Iris pigment epithelial cell (primary cell): ENCODE measurements at regions not wholly inside any gene's neighbourhood (a gene's known extent, or its start where the extent isn't known, plus 50 kb on each side); places are given as distances from the start of the nearest gene placed in this dataset.
A peak's percentile ranks its signal among the peaks of the same experiment; 100 is the strongest.
"Not testable (repeated sequence)": the region's sequence is repeated elsewhere in the genome, so short reads cannot be mapped to it uniquely, and the experiment has no call there.

Source experiments
- DNase-seq: peaks from one replicate; pipeline ENCODE4 v3.0.0-alpha.2; 2011; ENCODE audit warnings: low read depth

DNA sequence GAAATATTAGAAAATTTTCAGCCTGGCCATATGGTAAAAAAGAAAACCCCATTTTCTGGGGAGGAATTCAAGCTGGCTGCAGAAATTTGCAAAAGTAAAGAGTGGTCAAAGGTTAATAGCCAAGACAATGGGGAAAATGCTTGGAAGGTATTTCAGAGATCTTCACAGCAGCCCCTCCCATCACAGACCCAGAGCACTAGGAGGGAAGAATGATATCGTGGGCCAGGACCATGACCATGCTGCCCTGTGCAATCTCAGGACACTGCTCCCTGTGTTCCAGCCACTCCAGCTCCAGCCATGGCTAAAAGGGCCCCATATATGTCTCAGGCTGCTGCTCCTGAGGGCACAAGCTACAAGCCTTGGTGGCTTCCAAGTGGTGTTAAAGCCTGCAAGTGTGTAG, 93.9 kb upstream of the AGAP1 start:
- DNase-seq: no peak

DNA sequence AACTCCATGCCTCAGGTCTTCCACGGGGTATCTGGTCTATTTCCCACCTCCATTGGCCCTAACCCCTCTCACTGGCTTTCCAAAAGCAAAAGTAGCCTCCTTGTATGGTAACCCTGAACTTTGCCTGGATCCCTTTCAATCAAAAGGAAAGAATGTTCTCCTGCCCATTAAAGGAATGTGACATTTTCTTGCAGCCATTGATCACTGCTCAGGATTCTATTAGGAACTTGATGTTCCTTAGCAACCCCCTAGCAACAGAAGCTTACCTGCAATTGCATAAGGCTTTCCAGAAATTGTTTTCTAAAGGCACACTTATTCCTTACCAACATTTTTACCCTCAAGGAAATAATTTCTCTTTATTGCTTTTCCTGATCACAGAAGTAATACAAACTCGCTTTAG, 91.4 kb upstream of the AGAP1 start:
- DNase-seq: no peak

DNA sequence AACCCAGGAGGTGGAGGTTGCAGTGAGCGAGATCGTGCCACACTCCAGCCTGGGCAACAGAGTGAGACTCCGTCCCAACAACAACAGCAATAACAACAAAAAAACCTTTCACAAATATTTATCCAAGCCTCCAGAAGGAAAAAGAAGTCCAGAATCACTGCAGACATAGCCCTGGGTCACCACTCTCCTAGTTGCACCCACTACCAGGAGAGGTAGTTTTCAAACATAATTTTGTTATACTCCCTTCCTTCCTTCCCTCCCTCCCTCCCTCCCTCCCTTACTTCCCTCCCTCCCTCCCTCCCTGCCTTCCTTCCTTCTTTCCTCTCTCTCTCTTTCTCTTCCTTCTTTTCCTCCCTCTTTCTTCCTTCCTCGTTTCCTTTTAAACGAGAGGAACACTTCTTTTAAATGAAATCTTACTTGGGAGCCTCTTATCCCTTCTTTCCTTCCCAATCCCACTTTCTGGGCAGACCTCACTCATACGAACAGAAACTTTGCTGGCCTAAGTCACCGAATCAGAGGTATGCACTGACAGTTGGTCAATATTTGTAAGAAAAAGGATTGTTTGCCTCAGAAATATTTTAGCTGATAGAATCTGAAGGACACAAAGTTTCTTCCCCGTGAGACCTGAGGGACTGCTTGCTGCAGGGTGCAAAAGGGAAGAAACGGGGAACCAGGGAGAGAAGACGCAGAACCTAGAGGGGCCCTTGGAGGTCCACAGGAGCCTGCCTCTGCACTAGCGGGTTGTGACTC, 88.1 kb upstream of the AGAP1 start:
- no peak for DNase-seq

DNA sequence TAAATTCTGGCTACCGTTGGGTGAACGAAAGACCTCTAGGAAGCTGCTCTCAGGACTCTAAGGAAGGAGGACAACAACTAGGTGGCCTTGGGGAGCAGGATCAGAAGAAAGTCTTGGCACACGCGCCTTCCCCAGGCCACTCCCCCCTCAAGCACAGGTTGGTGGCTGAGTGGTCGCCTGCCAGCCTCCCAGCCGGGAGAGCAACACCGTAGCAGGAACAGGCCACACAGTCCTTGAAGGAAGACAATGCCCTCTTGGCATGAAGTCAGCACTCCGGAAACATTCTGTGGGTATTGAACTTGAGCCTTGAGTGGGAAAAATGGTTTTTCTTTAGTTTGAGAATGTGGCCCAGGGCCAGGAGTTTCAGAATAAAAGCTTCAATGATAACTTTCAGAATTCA, 87.4 kb upstream of the AGAP1 start:
- no peak for DNase-seq

DNA sequence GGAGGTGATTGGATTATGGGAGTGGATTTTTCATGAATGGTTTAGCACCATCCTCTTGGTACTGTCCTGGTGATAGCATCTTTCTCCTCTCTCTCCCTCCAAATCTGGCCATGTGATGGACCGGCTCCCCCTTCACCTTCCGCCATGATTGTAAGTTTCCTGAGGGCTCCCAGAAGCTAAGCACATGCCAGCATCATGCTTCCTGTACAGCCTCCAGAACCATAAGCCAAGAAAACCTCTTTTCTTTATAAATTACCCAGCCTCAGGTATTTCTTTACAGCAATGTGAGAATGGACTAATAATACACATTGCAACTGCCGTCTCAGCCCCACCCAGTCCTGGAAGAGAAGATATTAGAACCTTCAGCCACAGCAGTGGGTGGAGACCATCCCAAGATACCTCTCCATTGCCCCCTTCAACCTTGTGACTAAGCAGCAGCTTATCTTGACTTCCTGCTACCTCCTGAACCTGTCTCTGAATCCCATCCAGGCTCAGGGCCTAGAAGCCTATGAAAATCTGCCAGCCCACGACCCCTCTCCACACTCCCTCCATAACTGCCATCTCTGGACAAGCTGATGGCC, 81.8 kb upstream of the AGAP1 start:
- DNase-seq: no peak

DNA sequence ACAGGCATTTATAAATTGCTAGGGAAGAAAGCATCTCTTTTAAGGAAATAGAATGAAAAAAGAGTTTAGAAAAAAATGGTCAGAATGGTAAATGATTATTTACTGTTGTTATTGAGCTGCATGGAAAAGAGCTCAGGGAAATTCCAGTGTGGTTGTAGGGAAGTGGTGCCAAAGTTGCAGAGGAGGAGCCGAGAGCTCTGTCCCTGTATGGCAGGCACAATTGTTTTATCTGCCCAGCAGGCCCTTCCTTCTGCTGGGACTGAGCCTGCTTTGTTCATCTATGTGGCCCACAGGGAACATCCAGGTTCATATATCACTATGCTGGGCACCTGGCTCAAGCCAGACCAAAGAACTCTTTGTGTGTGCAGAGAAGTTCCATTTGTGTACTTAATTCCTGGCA, 80.8 kb upstream of the AGAP1 start:
- DNase-seq: no peak

DNA sequence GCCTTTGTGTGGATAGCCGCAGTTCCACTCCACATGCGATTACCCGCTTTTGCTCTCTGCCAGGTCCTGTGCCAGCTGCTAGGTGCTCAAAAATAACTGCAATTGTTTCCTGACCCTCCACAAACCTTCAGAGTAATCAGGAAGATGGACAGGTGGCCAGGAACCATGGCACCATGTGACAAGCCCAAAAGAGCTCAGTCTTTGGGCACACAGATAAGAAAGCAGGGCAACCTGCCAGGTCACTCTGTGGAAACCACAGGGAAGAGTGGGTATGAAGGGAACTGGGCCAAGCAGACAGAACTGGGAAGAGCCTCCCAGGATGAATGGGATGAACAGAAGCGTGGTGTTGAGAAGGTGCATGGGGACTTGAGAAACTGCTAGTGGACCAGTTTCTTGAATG, 79.4 kb upstream of the AGAP1 start:
- DNase-seq: no peak

DNA sequence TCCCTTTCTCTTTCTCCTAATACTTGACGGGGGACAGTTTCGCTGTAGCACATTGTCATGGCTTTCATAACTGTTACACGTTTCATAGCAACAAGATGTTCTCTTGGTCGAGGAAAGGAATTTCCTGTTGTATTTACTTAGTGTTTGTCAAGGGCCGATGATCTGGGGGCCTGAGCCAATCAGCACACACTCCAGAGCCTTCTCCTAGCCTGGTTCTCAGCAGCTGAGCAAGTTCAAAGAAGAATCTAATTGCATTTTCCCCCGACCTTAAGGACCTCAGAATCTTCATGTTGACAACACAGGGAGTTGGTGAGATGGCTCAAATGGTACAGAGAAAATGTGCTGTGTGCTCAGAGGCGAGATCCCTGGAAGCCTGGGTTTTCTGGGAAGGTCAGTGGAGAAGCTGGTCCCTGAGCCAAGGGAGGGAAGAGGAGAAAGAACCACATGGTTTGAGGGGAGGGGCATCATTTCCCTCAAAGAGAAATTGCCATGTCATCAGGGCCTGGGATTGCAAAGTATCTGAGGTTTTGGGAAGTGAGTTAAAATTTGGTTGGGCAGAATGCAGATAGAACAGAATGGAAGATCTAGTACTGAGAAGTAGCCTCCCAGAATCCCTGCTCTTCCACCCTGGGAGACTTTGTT, 76.9 kb upstream of the AGAP1 start:
- peak; percentile 93 for DNase-seq

DNA sequence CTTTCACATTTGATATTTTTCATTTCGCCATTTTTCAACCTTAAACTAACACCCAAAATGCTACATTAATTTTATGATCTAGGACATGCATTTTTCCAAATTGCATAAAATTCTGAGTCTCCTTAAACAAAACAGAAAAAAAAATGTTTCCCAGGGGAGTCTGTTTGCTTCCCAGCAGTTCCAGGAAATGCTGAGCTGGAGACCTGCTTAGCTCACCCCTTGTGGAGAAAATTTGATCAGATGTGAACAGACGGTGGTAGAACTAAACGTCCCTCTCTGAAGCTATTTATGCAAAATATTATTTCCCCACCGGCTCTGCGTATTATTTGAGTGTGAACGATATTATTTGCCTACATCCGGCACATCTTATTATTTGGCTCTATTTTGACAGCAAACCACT, 74.9 kb upstream of the AGAP1 start:
- no peak for DNase-seq

DNA sequence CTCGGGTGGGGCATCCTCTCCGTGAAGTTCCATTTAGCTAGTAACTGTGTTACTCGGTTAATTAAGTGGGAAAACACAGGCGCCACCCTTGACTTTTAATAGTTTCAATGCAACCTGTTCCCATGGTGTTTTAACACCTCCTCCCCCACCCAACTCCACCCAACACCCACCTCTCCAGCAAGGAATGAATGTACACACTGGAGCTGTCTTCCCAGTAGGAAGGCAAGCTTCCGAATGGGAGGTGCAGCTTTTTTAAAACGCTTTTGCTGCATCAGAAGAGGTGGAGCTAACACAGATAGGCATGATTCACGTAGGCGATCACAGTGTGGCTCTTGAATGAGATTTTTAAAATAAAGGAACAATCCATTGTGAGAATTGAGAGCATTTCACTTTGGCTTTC, 73.8 kb upstream of the AGAP1 start:
- DNase-seq: no peak

DNA sequence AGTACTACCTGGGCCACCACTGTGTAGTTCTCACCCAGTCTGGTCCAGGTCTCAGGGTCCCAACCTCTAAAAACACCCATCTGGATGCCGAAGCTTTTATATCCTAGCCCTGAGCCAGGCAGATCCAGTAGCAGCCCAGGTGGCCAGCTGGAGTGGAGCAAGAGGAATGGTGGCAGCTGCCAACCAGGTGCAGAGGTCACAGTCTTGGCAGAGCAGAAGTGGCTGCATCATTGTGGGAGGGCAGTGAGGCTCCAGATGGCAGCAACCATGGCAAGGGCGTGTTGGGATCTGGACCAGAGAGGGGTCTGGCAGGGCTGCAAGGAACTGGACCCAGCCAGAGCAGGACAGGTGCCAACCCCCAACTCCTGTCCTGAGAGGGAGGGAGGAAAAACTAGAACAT, 72.2 kb upstream of the AGAP1 start:
- DNase-seq: no peak

DNA sequence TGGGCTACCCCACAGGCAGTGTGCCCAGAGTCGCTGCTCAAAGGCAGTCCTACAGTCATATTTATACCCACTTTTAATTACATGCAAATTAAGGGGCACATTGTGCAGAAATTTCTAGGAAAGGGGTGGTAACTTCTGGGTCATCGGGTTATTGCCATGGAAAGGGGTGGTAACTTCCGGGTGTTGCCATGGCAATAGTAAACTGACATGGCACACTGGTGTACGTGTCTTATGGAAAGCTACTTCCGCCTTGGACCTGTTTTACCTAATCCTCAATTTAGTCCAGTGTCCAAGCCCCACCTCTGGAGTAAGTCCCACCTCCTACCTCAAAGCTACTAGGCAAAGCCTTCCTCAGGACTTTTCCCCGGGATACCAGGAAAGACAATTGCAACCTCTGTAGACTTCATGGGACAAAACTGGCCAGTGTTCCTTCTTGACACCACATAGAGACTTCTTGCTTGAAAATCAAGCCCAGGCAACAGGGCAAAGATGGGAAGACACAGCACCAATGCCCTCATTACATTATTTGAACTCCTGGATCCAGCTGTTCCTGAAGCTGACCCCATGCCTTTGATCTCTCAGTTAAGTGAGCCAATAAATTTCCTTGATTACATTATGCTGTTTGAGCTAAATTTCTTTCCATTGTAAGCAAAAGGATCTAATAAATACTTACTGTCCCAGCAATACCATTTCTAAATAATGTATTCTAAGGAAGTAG, 63.3 kb upstream of the AGAP1 start:
- DNase-seq: no peak

DNA sequence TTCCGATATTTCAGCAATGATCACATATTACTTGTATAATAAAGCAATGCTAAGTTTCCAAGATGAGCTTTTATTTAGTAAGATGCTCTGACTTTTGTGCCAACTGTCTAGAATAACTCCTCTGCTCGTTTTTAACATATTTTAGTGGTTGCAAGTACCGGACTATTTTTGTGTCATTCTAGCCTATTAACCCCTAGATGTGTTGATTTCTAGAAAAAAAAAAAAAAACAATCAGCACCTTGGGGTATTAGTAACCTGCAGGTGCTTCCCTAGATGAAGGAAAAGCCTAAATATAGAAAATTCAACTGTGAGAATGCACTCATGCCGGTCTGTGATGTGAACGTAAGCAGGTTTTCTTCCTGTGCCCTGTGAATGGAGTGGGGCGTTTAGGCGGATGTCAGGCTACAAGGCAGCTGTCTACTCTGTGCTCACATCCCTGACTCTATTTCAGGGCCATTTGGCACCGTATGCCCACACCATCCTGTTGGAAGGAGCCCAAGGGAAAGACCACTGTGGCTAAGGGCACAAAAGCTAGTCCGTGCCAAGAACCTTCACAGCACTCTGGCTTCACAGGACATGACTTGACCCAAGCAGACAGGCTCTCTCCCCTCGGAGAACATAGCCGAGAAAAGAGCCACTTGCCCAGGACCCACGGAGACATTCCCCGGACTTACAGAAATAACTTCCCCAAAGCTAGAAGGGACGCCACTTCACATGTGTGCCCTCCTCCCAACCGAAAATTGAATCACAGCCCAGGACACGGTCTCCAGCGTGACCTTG, 60.9 kb upstream of the AGAP1 start:
- DNase-seq: no peak

DNA sequence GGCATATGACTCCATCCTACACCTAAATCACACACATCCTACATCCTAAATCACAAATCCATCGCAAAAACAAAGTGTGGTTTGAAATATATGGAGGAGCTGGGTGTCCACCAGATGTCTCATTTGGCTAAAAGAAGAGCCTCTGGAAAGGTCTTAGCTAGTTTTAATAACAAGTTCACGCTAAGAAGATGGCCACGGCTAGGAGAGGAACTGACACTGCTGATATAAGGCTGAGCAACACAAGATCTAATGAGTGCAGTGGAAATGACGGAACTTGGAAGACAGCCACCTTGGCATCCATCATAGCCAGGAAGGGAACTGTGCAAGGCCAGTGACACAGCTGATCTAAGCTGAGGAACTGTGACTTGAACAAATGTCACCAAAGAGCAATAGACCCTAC, 60.0 kb upstream of the AGAP1 start:
- DNase-seq: peak; percentile 3

DNA sequence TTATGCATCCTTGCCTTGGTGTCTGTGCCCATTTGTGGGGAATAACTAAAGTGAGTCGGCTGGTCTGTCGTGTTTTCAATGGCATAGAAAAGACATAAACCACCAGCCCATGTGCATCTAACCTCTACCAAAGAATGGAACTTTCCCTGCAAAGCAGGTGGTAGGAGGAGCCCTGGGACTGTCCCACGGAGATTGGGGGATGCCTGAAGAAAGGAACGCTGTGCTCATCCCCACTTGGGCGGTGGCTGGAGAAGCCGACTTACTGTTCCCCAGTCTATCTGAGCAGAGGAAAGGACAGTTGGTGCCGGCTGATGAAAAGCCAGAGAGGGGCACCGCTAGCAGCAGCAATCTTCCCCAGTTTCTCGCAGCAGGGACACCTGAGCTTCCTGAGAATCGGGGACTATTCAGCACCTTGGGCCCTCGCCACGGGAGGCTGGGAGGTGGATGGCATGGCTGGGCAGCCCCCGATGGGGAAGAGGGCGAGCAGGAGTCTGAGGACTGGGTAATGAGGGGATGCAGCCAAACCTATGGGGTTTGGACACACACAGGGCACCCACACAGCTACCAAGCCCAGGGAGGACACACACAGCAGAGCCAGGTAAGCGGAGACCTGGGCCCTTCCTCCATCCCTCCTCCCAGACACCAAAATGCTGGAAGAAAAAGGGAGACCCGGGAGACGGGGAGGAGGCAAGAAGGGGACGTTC, 53.7 kb upstream of the AGAP1 start:
- DNase-seq: no peak

DNA sequence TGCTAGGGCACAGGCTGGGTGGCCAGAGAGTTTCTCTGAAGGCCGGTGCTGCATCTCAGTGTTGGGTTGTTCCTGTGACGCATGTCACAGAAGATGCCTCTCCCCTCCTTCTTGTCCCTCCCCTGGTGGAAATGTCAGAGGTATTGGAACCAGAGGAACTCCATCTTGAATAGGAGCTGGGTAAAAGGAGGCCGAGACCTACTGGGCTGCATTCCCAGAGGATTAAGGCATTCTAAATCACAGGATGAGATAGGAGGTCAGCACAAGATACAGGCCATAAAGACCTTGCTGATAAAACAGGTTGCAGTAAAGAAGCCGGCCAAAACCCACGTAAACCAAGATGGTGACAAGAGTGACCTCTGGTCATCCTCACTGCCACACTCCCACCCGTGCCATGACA, 50.3 kb upstream of the AGAP1 start:
- DNase-seq: not testable (repeated sequence)
